Hepatocyte (in vitro differentiated cells): ENCODE measurements at regions not wholly inside any gene's neighbourhood (a gene's known extent, or its start where the extent isn't known, plus 50 kb on each side); places are given as distances from the start of the nearest gene placed in this dataset.

Experiments
- EZH2 ChIP-seq: fragments of 200-600 bp; sonication (generic); IDR thresholded peaks from 2 replicates; pipeline ENCODE4 v1.6.1; 2016; ENCODE audit warnings: antibody characterized with exemption, mild to moderate bottlenecking, borderline replicate concordance
- EZH2phosphoT487 ChIP-seq: fragments of 200-600 bp; sonication (generic); IDR thresholded peaks from one replicate; pipeline ENCODE4 v1.6.1; 2018; ENCODE audit warnings: antibody characterized with exemption, mild to moderate bottlenecking, low read depth, moderate library complexity; ENCODE audit not compliant: unreplicated experiment, severe bottlenecking
- TF ChIP-seq, protein P1 (sequence below): fragments of 200-600 bp; sonication (generic); IDR thresholded peaks from 2 replicates; pipeline ENCODE4 v1.5.1; 2016; ENCODE audit warnings: antibody characterized with exemption, mild to moderate bottlenecking; ENCODE audit not compliant: poor library complexity

DNA sequence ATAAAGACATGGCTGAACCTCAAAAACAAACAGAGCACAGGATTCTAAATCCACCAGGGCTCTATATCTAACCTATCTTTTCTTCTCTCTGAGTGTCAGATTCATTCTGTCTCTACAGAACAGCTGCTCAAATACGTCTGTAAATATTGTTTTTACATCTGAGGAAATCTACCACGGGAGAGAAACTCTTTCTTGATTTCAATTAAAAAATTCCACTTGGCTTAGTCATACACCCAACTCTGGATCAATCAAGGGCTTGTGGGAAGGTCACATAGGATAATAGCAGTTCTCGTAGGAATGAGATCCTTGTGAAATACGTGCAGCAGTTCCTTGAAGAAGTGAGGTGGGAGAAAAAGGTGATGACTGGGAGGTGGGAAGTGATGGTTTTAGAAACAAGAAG lies 1355.7 kb upstream of the ADGRL2 start:
- TF ChIP-seq, protein P1, sequence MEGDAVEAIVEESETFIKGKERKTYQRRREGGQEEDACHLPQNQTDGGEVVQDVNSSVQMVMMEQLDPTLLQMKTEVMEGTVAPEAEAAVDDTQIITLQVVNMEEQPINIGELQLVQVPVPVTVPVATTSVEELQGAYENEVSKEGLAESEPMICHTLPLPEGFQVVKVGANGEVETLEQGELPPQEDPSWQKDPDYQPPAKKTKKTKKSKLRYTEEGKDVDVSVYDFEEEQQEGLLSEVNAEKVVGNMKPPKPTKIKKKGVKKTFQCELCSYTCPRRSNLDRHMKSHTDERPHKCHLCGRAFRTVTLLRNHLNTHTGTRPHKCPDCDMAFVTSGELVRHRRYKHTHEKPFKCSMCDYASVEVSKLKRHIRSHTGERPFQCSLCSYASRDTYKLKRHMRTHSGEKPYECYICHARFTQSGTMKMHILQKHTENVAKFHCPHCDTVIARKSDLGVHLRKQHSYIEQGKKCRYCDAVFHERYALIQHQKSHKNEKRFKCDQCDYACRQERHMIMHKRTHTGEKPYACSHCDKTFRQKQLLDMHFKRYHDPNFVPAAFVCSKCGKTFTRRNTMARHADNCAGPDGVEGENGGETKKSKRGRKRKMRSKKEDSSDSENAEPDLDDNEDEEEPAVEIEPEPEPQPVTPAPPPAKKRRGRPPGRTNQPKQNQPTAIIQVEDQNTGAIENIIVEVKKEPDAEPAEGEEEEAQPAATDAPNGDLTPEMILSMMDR = no peak
- TF ChIP-seq EZH2 (no peak), EZH2phosphoT487 (no peak)
